AG10803 (cell line): ENCODE measurements at regions not wholly inside any gene's neighbourhood (a gene's known extent, or its start where the extent isn't known, plus 50 kb on each side); places are given as distances from the start of the nearest gene placed in this dataset.
"Not testable (repeated sequence)": the region's sequence is repeated elsewhere in the genome, so short reads cannot be mapped to it uniquely, and the experiment has no call there.

Experiments
- DNase-seq: peaks from one replicate; pipeline ENCODE4 v3.0.0; 2010; ENCODE audit warnings: low read depth
- H3K4me3 ChIP-seq: 2 replicates; pipeline ENCODE4 v1.5.1; 2011; ENCODE audit warnings: mild to moderate bottlenecking, low read length, control low read depth
- CTCF ChIP-seq: conservative IDR thresholded peaks from 2 replicates; pipeline ENCODE4 v1.5.1; 2011; ENCODE audit warnings: mild to moderate bottlenecking, low read length, control low read depth, inconsistent platforms

GRCh38 chr12:107184359-107184930 is 91.1 kb upstream of the CRY1 start:
- TF ChIP-seq CTCF: no peak
- H3K4me3 ChIP-seq: no peak overlapping the region
- DNase-seq: no peak

- peak; percentile 25 for DNase-seq
- H3K4me3 ChIP-seq: no peak overlapping the region
- no peak for TF ChIP-seq CTCF
Measured at GRCh38 chr12:107196681-107197080, 103.3 kb upstream of the CRY1 start.

- no peak for TF ChIP-seq CTCF
- peak; percentile 16 for DNase-seq
- H3K4me3 ChIP-seq: no peak overlapping the region
Measured at GRCh38 chr12:107200394-107200793, 107.0 kb upstream of the CRY1 start.

GRCh38 chr12:107207931-107208525 is 114.7 kb upstream of the CRY1 start:
- no peak overlapping the region for H3K4me3 ChIP-seq
- no peak for TF ChIP-seq CTCF
- DNase-seq: peak; percentile 45

GRCh38 chr12:107209700-107210099 is 116.4 kb upstream of the CRY1 start:
- not testable (repeated sequence) for DNase-seq, H3K4me3 ChIP-seq

- H3K4me3 ChIP-seq: not testable (repeated sequence)
- DNase-seq: peak; percentile 5
Measured at GRCh38 chr12:107214373-107214773, 121.0 kb upstream of the CRY1 start.

- not testable (repeated sequence) for DNase-seq, H3K4me3 ChIP-seq
Measured at GRCh38 chr12:107216411-107216810, 123.1 kb upstream of the CRY1 start.

GRCh38 chr12:107219301-107219700 is 126.0 kb upstream of the CRY1 start:
- no peak for TF ChIP-seq CTCF
- DNase-seq: no peak
- H3K4me3 ChIP-seq: no peak overlapping the region

GRCh38 chr12:107221913-107222312 is 128.6 kb upstream of the CRY1 start:
- H3K4me3 ChIP-seq: no peak overlapping the region
- no peak for DNase-seq
- no peak for TF ChIP-seq CTCF
